Stimulated activated naive B cell treated with anti-CD40 and anti-IgM and Interleukin-4, amounts not matched to agents 10 μg/mL and 1 μg/mL and 100 μg/mL, for 72 hours (primary cell): ENCODE measurements at regions not wholly inside any gene's neighbourhood (a gene's known extent, or its start where the extent isn't known, plus 50 kb on each side); places are given as distances from the start of the nearest gene placed in this dataset.
A peak's percentile ranks its signal among the peaks of the same experiment; 100 is the strongest.
"Not testable (repeated sequence)": the region's sequence is repeated elsewhere in the genome, so short reads cannot be mapped to it uniquely, and the experiment has no call there.

Experiments used
- ATAC-seq, 2 donors: fragments of 150-1000 bp; cut with Tn5 transposase; replicated peaks; 2 replicates each; pipeline ENCODE4 v1.10.0; 2021; ENCODE audit warnings: moderate library complexity in 1 of 2
- DNase-seq: peaks from one replicate; pipeline ENCODE4 v3.0.0; 2021
- H3K27ac Mint-ChIP-seq: one replicate; pipeline ENCODE4 v1.8.0; 2022; ENCODE audit warnings: mild to moderate bottlenecking, mixed read lengths
- H3K27me3 Mint-ChIP-seq, 2 donors: one replicate each; pipeline ENCODE4 v1.8.0; 2022; ENCODE audit warnings: mixed read lengths in 2 of 2
- H3K36me3 Mint-ChIP-seq, 2 donors: one replicate each; pipeline ENCODE4 v1.8.0; 2022; ENCODE audit warnings: mixed read lengths in 2 of 2, mild to moderate bottlenecking in 1 of 2
- H3K4me1 Mint-ChIP-seq, 2 donors: one replicate each; pipeline ENCODE4 v1.8.0; 2022; ENCODE audit warnings: mixed read lengths in 2 of 2, mild to moderate bottlenecking in 1 of 2
- H3K4me3 Mint-ChIP-seq, 2 donors: one replicate each; pipeline ENCODE4 v1.8.0; 2022; ENCODE audit warnings: mild to moderate bottlenecking in 2 of 2, mixed read lengths in 2 of 2, moderate library complexity in 1 of 2
- H3K9me3 Mint-ChIP-seq, 2 donors: one replicate each; pipeline ENCODE4 v1.8.0; 2022; ENCODE audit warnings: mixed read lengths in 2 of 2, mild to moderate bottlenecking in 1 of 2

DNA sequence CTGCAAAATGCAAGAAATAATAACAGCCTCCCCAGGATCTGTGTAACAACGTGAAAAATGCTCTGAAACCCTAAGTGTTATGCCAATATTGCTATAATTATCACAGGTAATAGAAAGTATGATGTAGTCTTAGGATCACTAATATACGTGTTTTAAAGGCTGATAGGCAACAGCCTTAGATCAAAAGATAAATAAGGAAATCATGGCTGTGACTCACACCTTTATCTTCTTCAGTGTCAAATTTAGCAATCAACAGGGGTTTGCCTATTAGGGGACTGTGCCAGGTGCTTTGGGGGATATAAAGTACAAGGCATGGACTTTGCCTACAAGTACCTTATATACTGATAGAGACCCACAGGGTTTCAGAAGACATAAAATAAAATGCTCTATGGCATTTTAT is 142.1 kb upstream of the VOPP1 start:
- not testable (repeated sequence) for H3K9me3 Mint-ChIP-seq, DNase-seq, H3K27me3 Mint-ChIP-seq, H3K27ac Mint-ChIP-seq, ATAC-seq, H3K4me3 Mint-ChIP-seq, H3K4me1 Mint-ChIP-seq, H3K36me3 Mint-ChIP-seq

DNA sequence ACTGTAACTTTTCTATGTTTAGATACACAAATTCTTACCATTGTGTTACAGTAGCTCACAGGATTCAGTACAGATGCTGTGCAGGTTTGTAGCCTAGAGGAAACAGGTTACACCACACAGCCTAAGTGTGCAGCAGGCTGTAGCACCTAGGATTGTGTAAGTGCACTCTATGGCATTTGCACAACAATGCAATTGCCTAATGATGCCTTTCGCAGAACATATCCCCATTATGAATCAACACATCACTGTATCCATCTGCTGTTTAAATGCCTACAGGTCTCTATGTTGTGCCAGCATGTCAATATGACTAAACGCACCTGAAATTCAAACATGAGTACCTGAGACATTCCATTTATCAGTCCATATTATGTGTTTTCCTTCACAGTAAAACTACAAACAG is 138.0 kb upstream of the VOPP1 start:
- not testable (repeated sequence) for H3K9me3 Mint-ChIP-seq, DNase-seq, H3K27ac Mint-ChIP-seq, ATAC-seq, H3K36me3 Mint-ChIP-seq, H3K27me3 Mint-ChIP-seq, H3K4me3 Mint-ChIP-seq, H3K4me1 Mint-ChIP-seq

DNA sequence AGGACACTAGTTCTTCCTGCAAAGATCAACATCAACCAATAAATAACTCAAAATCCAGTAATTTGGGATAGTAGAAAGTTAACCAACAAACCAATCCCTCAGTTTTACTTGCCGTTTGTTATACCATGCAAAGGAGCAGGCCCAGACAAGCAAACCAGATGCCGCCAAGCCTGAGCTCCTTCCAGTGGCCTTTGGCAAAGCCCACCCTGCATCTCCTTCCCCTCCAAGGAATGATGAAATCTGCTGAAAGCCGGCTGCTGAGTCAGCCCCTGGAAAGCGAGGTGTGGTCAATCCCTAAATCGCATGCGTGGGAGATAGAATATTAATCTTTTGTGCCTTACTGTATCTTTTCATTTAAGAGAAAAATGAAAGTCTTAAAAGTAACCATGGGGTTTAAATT is 135.7 kb upstream of the VOPP1 start:
- DNase-seq, H3K36me3 Mint-ChIP-seq, H3K4me1 Mint-ChIP-seq, H3K27ac Mint-ChIP-seq, H3K27me3 Mint-ChIP-seq, H3K4me3 Mint-ChIP-seq, H3K9me3 Mint-ChIP-seq, ATAC-seq: not testable (repeated sequence)

DNA sequence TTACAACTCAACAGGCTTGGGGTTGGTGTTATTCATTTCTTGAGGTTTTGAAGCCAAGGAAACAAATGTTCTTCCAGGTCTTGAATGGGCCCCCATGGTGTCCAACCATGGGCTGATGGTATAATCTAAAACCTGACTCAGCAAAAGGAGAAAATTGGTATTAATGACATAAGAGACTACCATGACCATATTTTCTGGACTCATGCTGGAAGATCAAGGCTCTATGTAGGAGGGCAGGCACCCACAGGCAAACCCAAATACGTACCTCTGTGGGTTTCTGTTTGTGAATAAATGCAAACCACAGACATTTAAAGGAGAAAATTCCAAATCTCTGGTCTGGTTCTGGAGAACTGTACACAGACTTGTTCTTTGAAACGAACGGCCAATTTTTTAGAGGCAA is 135.1 kb upstream of the VOPP1 start:
- not testable (repeated sequence) for H3K9me3 Mint-ChIP-seq, H3K4me1 Mint-ChIP-seq, H3K4me3 Mint-ChIP-seq, H3K36me3 Mint-ChIP-seq, H3K27ac Mint-ChIP-seq, ATAC-seq, H3K27me3 Mint-ChIP-seq, DNase-seq

DNA sequence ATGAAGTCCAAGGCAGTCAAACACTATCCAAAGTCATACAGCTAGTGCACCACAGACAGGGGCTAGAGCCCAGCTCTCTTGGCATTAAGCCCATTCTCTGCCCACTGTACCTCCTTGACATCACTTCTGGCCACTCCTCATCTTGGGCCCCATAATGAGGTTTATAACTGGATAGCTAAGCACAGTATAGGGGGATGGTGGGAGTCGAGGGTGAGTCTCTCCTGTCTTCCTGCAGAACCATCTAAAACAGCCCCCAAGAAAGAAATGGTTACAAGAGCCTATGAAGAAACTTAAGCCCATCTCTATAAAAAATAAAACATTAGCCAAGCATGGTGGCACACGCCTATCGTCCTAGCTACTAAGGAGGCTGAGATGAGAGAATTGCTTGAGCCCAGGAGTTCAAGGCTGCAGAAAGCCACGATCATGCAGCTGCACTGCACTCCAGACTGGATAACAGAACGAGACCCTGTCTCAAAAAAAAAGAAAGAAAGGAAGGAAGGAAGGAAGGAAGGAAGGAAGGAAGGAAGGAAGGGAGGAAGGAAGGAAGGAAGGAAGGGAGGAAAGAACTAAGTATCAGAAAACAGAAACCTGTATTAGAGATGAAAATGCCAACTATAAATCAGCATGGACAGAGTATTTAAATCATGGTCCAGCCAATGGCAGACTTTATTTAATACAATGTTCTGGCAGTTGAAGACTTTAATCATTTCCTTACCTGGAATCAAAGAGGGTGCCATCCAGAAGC is 134.3 kb upstream of the VOPP1 start:
- ATAC-seq, H3K36me3 Mint-ChIP-seq, DNase-seq, H3K4me1 Mint-ChIP-seq, H3K9me3 Mint-ChIP-seq, H3K27me3 Mint-ChIP-seq, H3K4me3 Mint-ChIP-seq, H3K27ac Mint-ChIP-seq: not testable (repeated sequence)

DNA sequence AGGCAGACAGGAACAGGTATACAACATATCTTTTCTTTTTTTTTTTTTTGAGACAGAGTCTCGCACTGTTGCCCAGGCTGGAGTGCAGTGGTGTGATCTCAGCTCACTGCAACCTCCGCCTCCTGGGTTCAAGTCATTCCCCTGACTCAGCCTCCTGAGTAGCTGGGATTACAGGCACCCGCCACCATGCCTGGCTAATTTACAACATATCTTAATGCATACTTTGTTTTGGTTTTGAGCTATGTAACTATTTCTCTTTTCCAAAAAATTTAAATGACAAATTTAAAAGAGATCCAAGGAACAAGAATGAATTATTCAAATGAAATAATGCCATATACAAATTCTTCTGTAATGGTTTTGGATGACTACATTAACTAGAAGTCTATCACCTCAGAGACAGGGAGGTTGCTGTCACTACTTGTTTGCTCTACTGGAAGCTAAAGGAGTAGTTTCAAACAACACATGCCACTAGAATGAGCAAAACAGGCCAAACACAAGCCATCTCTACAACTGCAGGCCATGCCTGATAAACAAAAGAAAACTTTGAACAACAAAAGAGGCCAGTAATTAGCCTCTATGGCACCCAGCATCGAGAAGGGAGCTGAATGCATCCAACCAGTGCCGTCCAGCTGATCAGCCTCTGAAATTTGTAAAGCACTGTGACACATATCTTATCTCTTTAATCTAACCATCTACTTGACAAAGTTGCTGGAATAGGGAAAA is 133.6 kb upstream of the VOPP1 start:
- not testable (repeated sequence) for DNase-seq, H3K9me3 Mint-ChIP-seq, H3K4me1 Mint-ChIP-seq, H3K27me3 Mint-ChIP-seq, ATAC-seq, H3K36me3 Mint-ChIP-seq, H3K27ac Mint-ChIP-seq, H3K4me3 Mint-ChIP-seq

DNA sequence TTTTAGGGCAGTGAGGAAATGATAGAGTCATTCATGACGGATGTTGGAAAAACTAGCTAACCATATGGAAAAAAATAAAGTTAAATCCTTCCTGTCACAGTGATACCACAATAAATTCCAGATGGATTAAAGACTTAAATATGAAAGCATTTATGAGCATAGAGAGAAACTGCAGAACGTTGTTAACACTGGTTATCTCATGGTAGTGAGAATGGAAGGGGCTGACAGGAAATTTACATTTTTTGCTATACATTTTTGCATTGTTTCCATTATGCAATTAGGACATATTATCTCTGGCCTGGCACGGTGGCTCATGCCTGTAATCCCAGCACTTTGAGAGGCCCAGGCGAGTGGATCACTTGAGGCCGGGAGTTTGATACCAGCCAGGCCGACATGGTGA is 130.5 kb upstream of the VOPP1 start:
- H3K4me1 Mint-ChIP-seq, H3K9me3 Mint-ChIP-seq, H3K4me3 Mint-ChIP-seq, ATAC-seq, H3K36me3 Mint-ChIP-seq, DNase-seq, H3K27me3 Mint-ChIP-seq, H3K27ac Mint-ChIP-seq: not testable (repeated sequence)

DNA sequence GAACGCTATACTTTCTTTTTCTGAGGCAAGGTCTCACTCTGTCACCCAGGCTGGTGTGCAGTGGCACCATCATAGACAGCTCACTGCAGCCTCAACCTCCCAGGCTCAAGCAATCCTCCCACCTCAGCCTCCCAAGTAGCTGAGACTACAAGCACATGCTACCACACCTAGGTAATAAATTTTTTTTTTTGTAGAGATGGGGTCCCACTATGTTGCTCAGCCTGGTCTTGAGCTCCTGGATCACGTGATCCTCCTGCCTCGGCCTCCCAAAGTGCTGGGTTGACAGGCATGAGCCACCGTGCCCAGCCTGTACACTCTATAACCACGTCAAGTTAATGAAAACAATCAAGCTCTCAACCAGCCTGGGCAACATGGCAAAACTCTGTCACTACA is 127.1 kb upstream of the VOPP1 start:
- not testable (repeated sequence) for H3K27me3 Mint-ChIP-seq, H3K4me3 Mint-ChIP-seq, H3K36me3 Mint-ChIP-seq, H3K27ac Mint-ChIP-seq, H3K4me1 Mint-ChIP-seq, H3K9me3 Mint-ChIP-seq, DNase-seq, ATAC-seq

DNA sequence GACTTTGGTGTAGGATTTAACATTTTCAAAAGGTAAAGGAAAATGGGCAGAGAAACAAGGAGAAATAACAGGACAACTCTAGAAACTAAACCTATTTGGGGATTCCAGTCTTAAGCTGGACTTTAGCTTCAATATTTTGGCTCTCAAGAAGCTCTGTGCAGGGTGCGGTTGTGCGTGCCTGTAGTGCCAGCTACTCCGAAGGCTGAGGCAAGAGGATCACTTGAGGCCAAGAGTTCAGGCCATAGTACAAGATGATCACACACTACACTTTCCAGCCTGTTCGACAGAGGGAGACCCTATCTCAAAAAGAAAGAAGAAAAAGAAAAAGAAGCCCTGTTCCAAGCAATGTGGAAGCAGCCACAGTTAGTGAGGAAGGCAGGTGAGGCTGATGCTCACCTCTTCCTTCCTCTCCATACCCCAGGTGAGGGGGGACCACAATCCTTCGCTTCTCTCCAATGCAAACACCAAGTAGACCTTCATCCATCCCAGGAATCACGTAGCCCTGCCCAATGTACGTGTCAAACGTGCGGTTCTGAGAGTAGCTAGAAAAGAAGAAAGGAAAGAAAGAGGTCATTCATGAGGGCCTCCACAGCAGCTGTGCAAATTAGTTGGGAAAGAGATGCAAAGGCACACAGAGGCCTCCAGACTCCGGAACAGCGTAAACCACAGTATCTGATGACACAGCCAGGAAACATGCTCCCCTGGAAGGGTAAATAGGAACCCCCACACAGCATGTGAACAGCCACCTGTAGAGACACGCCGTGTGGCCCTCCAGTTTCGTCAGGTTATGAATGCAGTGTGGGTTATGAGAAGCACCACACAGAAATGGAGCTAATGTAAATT is 126.5 kb upstream of the VOPP1 start:
- peak in 1 of 2 donors; percentile 22 for ATAC-seq
- not testable (repeated sequence) for H3K4me1 Mint-ChIP-seq, H3K4me3 Mint-ChIP-seq, DNase-seq, H3K27ac Mint-ChIP-seq, H3K36me3 Mint-ChIP-seq, H3K27me3 Mint-ChIP-seq, H3K9me3 Mint-ChIP-seq

DNA sequence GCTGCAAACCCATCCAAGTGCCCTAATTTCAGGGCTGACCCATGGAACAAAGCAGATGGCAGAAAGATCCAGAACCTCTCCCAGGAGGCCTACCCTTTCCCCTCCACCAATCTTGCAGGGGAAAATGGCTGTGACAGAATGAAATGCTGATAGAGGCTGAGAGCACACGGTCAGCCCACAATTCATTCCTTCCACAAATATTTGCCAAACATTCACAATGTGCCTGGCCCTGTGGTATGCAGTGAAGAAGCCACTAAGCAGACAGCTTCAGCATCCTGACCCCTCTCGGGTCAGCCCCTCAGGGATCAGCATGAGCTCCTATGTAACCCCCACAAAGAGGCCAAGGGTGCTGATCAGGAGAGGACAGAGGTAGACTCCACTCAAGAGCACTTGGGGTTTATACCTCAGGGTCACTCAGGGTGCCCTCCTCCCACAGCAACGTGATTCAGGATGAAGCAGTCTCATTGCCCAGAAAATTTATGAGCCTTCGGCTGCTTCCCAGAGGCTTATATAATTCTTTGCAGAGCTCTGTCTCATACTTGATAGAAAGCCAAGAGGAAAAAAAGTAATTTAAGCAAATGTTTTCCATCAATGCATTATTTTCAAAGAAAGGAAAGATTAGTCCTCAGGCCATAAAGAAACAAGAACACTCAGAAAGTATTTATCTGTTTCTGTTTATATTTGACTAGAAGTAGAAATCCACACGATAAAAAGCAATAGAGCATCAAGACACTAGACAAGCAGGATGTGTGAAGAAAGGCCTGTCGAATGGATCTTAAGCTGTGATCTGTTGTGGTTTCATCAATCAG is 123.8 kb upstream of the VOPP1 start:
- ATAC-seq, H3K9me3 Mint-ChIP-seq, DNase-seq, H3K36me3 Mint-ChIP-seq, H3K4me3 Mint-ChIP-seq, H3K4me1 Mint-ChIP-seq, H3K27me3 Mint-ChIP-seq, H3K27ac Mint-ChIP-seq: not testable (repeated sequence)

DNA sequence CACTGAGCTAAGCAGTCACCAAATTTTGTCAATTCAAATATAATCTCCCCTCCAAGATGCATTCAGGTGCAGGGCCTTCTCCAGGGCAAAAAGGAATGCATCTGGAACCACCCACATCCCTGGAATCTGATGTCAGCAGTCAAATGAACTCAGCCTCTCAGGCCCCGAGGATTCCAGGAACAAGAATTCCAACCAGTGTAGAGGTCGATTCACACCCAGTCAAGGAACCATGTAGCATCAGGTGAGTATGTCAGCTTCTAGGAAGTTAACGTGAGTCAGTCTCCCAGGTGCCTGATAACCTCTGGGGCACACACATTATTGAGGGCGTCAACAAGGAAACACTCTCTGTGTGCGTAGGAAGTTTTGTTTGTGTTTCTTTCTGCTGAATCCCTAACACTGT is 122.2 kb upstream of the VOPP1 start:
- H3K27me3 Mint-ChIP-seq, H3K4me3 Mint-ChIP-seq, H3K27ac Mint-ChIP-seq, H3K9me3 Mint-ChIP-seq, DNase-seq, ATAC-seq, H3K4me1 Mint-ChIP-seq, H3K36me3 Mint-ChIP-seq: not testable (repeated sequence)

DNA sequence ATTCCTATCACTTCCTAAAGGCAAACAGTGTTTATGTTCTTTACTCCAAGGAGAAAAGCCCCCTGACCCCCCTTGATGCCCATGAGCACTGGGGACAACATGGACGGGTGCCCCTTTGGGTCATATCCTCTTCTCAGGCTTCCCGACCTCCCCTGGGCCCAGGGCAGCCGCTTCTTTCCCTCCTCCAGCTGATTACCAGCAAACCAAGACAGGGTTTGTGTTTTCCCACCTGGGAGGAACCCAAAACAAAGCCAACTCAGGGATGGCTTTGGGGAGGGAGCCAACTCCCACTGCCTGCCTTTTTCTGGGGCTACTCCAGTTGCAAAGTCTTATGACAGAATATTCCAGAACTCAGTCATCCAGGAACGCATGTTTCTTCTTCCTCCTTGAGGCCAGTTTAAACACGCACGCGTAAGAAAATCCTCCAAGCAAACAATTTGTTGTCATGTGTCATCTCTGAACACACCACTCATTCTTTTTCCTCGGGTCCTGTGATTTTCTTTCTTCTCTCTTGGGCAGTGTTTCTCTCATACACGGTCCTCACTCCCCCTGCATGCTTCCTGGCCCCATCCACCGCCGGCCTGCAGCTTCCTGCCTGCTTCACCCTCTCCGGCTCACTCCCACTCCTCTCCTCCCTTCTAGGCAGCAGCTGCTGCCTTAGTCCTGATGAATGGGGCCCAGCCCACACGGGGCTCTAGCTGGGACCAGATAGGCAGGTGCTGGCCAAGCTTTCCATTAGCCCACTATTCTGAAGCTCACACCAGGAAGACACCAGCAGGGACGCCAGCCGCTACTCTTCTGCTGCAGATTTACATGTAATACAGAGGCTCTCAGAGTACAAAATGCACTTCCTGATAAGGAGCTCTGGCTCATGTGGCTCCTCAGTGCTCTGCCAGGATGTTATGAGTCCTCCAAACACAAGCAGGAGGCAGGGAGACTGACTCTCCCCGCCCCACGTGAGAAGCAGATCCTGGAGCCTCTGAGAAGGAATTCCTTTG is 116.7 kb upstream of the VOPP1 start:
- DNase-seq, H3K36me3 Mint-ChIP-seq, H3K4me1 Mint-ChIP-seq, H3K9me3 Mint-ChIP-seq, H3K4me3 Mint-ChIP-seq, H3K27ac Mint-ChIP-seq: not testable (repeated sequence)
- H3K27me3 Mint-ChIP-seq, result peaks cover 8 to 13% of the 10 kb centered on the region in 2 donors
- peak in 1 of 2 donors; percentile 25 for ATAC-seq

DNA sequence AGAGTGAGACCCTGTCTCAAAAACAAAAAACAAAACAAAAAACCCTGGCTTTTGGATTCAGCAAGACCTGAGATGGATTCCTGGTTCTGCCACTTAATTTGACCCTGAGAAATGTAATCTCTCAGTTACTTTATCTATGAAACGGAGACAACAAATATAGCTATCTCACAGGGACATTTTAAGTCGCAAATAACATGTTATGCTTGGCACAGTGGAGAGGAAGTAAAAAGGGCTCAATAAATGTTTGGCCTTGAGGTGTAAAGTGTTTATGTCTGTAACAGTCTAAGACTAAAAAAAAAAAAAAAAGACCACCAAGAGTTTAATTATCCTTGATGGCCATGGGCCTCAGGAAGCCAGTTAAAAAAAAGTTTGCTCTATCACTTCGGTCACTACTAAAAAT is 116.0 kb upstream of the VOPP1 start:
- H3K36me3 Mint-ChIP-seq, H3K4me1 Mint-ChIP-seq, H3K9me3 Mint-ChIP-seq: not testable (repeated sequence)

More for the DNA sequence above, 116.0 kb upstream of the VOPP1 start:
- not testable (repeated sequence) for ATAC-seq, H3K27ac Mint-ChIP-seq, H3K4me3 Mint-ChIP-seq, DNase-seq
- H3K27me3 Mint-ChIP-seq, result peaks cover 8 to 13% of the 10 kb centered on the region in 2 donors
